ENCODE measurements at regions not wholly inside any gene's neighbourhood (a gene's known extent, or its start where the extent isn't known, plus 50 kb on each side); places are given as distances from the start of the nearest gene placed in this dataset.

GRCh38 chr12:94098466-94098865 lies 49.9 kb upstream of the PLXNC1 start:
- Histone ChIP-seq H2AFZ (ENCODE audit: control insufficient read depth, low read depth, low read length) (no peak overlapping the region), H3K27me3 (replicated peaks in 1 of 2; ENCODE audit: control insufficient read depth in 2 of 2, insufficient read depth in 2 of 2, low read length in 1 of 2) (peaks cover 0 to 2% of the 10 kb centered on the region in 2 experiments; a peak in 1 of 4 replicates), H3K4me1 (ENCODE audit: control insufficient read depth, insufficient read depth, low read length) (no peaks in the 10 kb centered on the region; the same call in 1 of the 2 replicates), H3K79me2 (ENCODE audit: control insufficient read depth, insufficient read depth, low read length) (no peaks in the 10 kb centered on the region), H4K20me1 (ENCODE audit: control insufficient read depth, insufficient read depth) (no peaks in the 10 kb centered on the region), H3K36me3 (ENCODE audit: control insufficient read depth in 2 of 2, insufficient read depth in 2 of 2, low read length in 1 of 2) (no peaks in the 10 kb centered on the region), H3K9me3 (replicated peaks; ENCODE audit: control insufficient read depth, insufficient read depth, low read length) (no peaks in the 10 kb centered on the region), H3K4me2 (ENCODE audit: control insufficient read depth, insufficient read depth) (no peak overlapping the region), H3K27ac (ENCODE audit: control insufficient read depth, insufficient read depth) (no peak overlapping the region), H3K4me3 (no peak overlapping the region), H3K9ac (ENCODE audit: control insufficient read depth, insufficient read depth, low read length) (no peak overlapping the region)
- intact Hi-C loops (cut with micrococcal nuclease; ENCODE audit: unreplicated experiment) (no loop called here), in situ Hi-C loops (cut with MboI) (loop anchor here (10.0 kb wide), 1 partner anchor 1314 kb away; no protein-coding TSS in a partner anchor)
- TF ChIP-seq IKZF2 (IDR thresholded peaks at IDR 0.05): no peak
- TF ChIP-seq TARDBP (IDR thresholded peaks at IDR 0.05; ENCODE audit: borderline replicate concordance): no peak
- no peak for TF ChIP-seq ASH2L (IDR thresholded peaks at IDR 0.05; ENCODE audit: borderline replicate concordance, low read depth)
- TF ChIP-seq POLR2AphosphoS2 (IDR thresholded peaks at IDR 0.05; ENCODE audit: low read depth, low read length): no peak
- no peak for TF ChIP-seq CREB1 (IDR thresholded peaks at IDR 0.05; ENCODE audit: low read depth)
- TF ChIP-seq IKZF1 (conservative IDR thresholded peaks at IDR 0.05): no peak
- TF ChIP-seq HCFC1 (IDR thresholded peaks at IDR 0.05; ENCODE audit: low read length): no peak
- TF ChIP-seq SMC3 (IDR thresholded peaks at IDR 0.05; ENCODE audit: borderline replicate concordance, low read length): no peak
- TF ChIP-seq NFYB (IDR thresholded peaks at IDR 0.05; ENCODE audit: insufficient read depth, low read depth, low read length): no peak
- FAIRE-seq: no peak
- ChIA-PET RAD21 (ENCODE audit: unreplicated experiment) (interaction anchor here (0.7 to 1.6 kb wide), 2 partner anchors 437 to 1314 kb away, joined by 3 read pairs; no protein-coding TSS in a partner anchor), CTCF (interaction anchor here (0.8 to 5.9 kb wide), 3 partner anchors 530 to 596 kb away, joined by 4 to 148 read pairs (median 25); no protein-coding TSS in a partner anchor), POLR2A (no interaction called here), SMC1A (ENCODE audit: uncharacterized antibody, unreplicated experiment) (interaction anchor here (0.6 to 6.1 kb wide), 3 partner anchors 530 to 590 kb away, joined by 3 to 85 read pairs (median 19); no protein-coding TSS in a partner anchor)
- ATAC-seq: no peak
- DNase-seq (ENCODE audit: low read depth, low spot score): no peak
- WGBS (ENCODE audit: insufficient coverage, insufficient replicate concordance, low lambda C conversion rate, missing lambda C conversion rate): 40% methylated on average over 3 of the region's 3 CpGs
- BruUV-seq (replicated peaks): no TSS peak
